ENCODE measurements at regions not wholly inside any gene's neighbourhood (a gene's known extent, or its start where the extent isn't known, plus 50 kb on each side); places are given as distances from the start of the nearest gene placed in this dataset.

- Histone ChIP-seq H2AK5ac (ENCODE audit: low read length) (no peak overlapping the region), H3K23ac (ENCODE audit: low read length) (no peak overlapping the region), H4K12ac (ENCODE audit: low read depth, low read length) (no peak overlapping the region), H2BK120ac (ENCODE audit: insufficient read depth, low read length, poor library complexity) (no peak overlapping the region), H3K4me1 (ENCODE audit: control insufficient read depth in 1 of 2, insufficient read depth in 2 of 2, low read length in 2 of 2) (no peaks in the 10 kb centered on the region), H2BK12ac (ENCODE audit: low read length) (no peak overlapping the region), H3K4me3 (ENCODE audit: low read depth, low read length) (no peak overlapping the region), H3K9me3 (ENCODE audit: insufficient read depth, low read depth, low read length) (no peaks in the 10 kb centered on the region), H3K9ac (ENCODE audit: low read length) (no peak overlapping the region), H3K27me3 (ENCODE audit: insufficient read depth, low read length) (no peaks in the 10 kb centered on the region), H3K27ac (ENCODE audit: low read depth, low read length) (no peak overlapping the region), H3K79me1 (ENCODE audit: low read length) (no peaks in the 10 kb centered on the region), H3K36me3 (ENCODE audit: control insufficient read depth in 1 of 2, insufficient read depth in 2 of 2, low read length in 2 of 2) (no peaks in the 10 kb centered on the region), H3K79me2 (ENCODE audit: control insufficient read depth, insufficient read depth, low read length, poor library complexity) (no peaks in the 10 kb centered on the region), H3K4me2 (ENCODE audit: low read length) (no peak overlapping the region), H4K8ac (ENCODE audit: low read depth, low read length) (no peak overlapping the region), H3K18ac (ENCODE audit: low read length) (no peak overlapping the region), H2BK5ac (ENCODE audit: low read depth, low read length, poor library complexity) (no peak overlapping the region), H3K14ac (ENCODE audit: low read length) (no peak overlapping the region), H3K4ac (ENCODE audit: low read depth, low read length) (no peak overlapping the region), H2AFZ (ENCODE audit: insufficient read depth, low read length, poor library complexity) (no peak overlapping the region), H4K91ac (ENCODE audit: low read depth, low read length) (no peak overlapping the region)
- no peak for DNase-seq
- WGBS (ENCODE audit: extremely low coverage, insufficient coverage, insufficient read length) = no CpG with 5 or more reads among the region's 4 CpGs
Measured at GRCh38 chr1:195428927-195429326, 1179.3 kb downstream of the KCNT2 start.

- Histone ChIP-seq H3K27ac (ENCODE audit: low read depth, low read length) (no peak overlapping the region), H2BK5ac (ENCODE audit: low read depth, low read length, poor library complexity) (no peak overlapping the region), H2BK12ac (ENCODE audit: low read length) (no peak overlapping the region), H4K8ac (ENCODE audit: low read depth, low read length) (no peak overlapping the region), H3K18ac (ENCODE audit: low read length) (no peak overlapping the region), H2AFZ (ENCODE audit: insufficient read depth, low read length, poor library complexity) (no peak overlapping the region), H3K4me2 (ENCODE audit: low read length) (no peak overlapping the region), H3K4me3 (ENCODE audit: low read depth, low read length) (no peak overlapping the region), H3K36me3 (ENCODE audit: control insufficient read depth in 1 of 2, insufficient read depth in 2 of 2, low read length in 2 of 2) (no peaks in the 10 kb centered on the region), H3K4ac (ENCODE audit: low read depth, low read length) (no peak overlapping the region), H3K9me3 (ENCODE audit: insufficient read depth, low read depth, low read length) (no peaks in the 10 kb centered on the region), H2BK120ac (ENCODE audit: insufficient read depth, low read length, poor library complexity) (no peak overlapping the region), H3K23ac (ENCODE audit: low read length) (no peak overlapping the region), H3K79me1 (ENCODE audit: low read length) (no peaks in the 10 kb centered on the region), H4K91ac (ENCODE audit: low read depth, low read length) (no peak overlapping the region), H3K14ac (ENCODE audit: low read length) (no peak overlapping the region), H3K27me3 (ENCODE audit: insufficient read depth, low read length) (no peaks in the 10 kb centered on the region), H3K79me2 (ENCODE audit: control insufficient read depth, insufficient read depth, low read length, poor library complexity) (no peaks in the 10 kb centered on the region), H2AK5ac (ENCODE audit: low read length) (no peak overlapping the region), H3K4me1 (ENCODE audit: control insufficient read depth in 1 of 2, insufficient read depth in 2 of 2, low read length in 2 of 2) (no peaks in the 10 kb centered on the region), H4K12ac (ENCODE audit: low read depth, low read length) (no peak overlapping the region), H3K9ac (ENCODE audit: low read length) (no peak overlapping the region)
- DNase-seq = no peak
- no CpG with 5 or more reads among the region's 1 CpG for WGBS (ENCODE audit: extremely low coverage, insufficient coverage, insufficient read length)
Measured at GRCh38 chr1:195415584-195415983, 1192.7 kb downstream of the KCNT2 start.

- H3K79me2 ChIP-seq (ENCODE audit: control insufficient read depth, insufficient read depth, low read length, poor library complexity) = no peaks in the 10 kb centered on the region
- H2AFZ ChIP-seq (ENCODE audit: insufficient read depth, low read length, poor library complexity) = no peak overlapping the region
Measured at GRCh38 chr1:195394567-195394966, 1213.7 kb downstream of the KCNT2 start.

GRCh38 chr1:195376190-195376589 lies 1232.0 kb downstream of the KCNT2 start:
- H3K9ac ChIP-seq (ENCODE audit: low read length) = no peak overlapping the region
- H2BK120ac ChIP-seq (ENCODE audit: insufficient read depth, low read length, poor library complexity) = no peak overlapping the region
- H2BK5ac ChIP-seq (ENCODE audit: low read depth, low read length, poor library complexity) = no peak overlapping the region
- H2AK5ac ChIP-seq (ENCODE audit: low read length) = no peak overlapping the region
- H4K12ac ChIP-seq (ENCODE audit: low read depth, low read length) = no peak overlapping the region
- no peaks in the 10 kb centered on the region for H3K9me3 ChIP-seq (ENCODE audit: insufficient read depth, low read depth, low read length)
- H3K23ac ChIP-seq (ENCODE audit: low read length) = no peak overlapping the region
- DNase-seq = peak in 1 of 2 donors; percentile 31
- H3K27ac ChIP-seq (ENCODE audit: low read depth, low read length) = no peak overlapping the region
- no peak overlapping the region for H2AFZ ChIP-seq (ENCODE audit: insufficient read depth, low read length, poor library complexity)
- no peaks in the 10 kb centered on the region for H3K79me2 ChIP-seq (ENCODE audit: control insufficient read depth, insufficient read depth, low read length, poor library complexity)
- H3K14ac ChIP-seq (ENCODE audit: low read length) = no peak overlapping the region
- H4K8ac ChIP-seq (ENCODE audit: low read depth, low read length) = no peak overlapping the region
- H3K4me3 ChIP-seq (ENCODE audit: low read depth, low read length) = no peak overlapping the region
- no peaks in the 10 kb centered on the region for H3K36me3 ChIP-seq (ENCODE audit: control insufficient read depth in 1 of 2, insufficient read depth in 2 of 2, low read length in 2 of 2)
- H3K79me1 ChIP-seq (ENCODE audit: low read length) = no peaks in the 10 kb centered on the region
- H4K91ac ChIP-seq (ENCODE audit: low read depth, low read length) = no peak overlapping the region
- no peaks in the 10 kb centered on the region for H3K4me1 ChIP-seq (ENCODE audit: control insufficient read depth in 1 of 2, insufficient read depth in 2 of 2, low read length in 2 of 2)
- no peak overlapping the region for H2BK12ac ChIP-seq (ENCODE audit: low read length)
- H3K4me2 ChIP-seq (ENCODE audit: low read length) = no peak overlapping the region
- H3K18ac ChIP-seq (ENCODE audit: low read length) = no peak overlapping the region
- H3K27me3 ChIP-seq (ENCODE audit: insufficient read depth, low read length) = no peaks in the 10 kb centered on the region
- H3K4ac ChIP-seq (ENCODE audit: low read depth, low read length) = no peak overlapping the region

More at GRCh38 chr1:195394567-195394966, 1213.7 kb downstream of the KCNT2 start:
- DNase-seq = no peak
- WGBS (ENCODE audit: extremely low coverage, insufficient coverage, insufficient read length) = no CpG with 5 or more reads among the region's 1 CpG
- no peak overlapping the region for H2BK5ac ChIP-seq (ENCODE audit: low read depth, low read length, poor library complexity)
- no peak overlapping the region for H3K23ac ChIP-seq (ENCODE audit: low read length)
- H3K27me3 ChIP-seq (ENCODE audit: insufficient read depth, low read length) = no peaks in the 10 kb centered on the region
- no peak overlapping the region for H3K14ac ChIP-seq (ENCODE audit: low read length)
- H2BK12ac ChIP-seq (ENCODE audit: low read length) = no peak overlapping the region
- no peak overlapping the region for H4K8ac ChIP-seq (ENCODE audit: low read depth, low read length)
- H4K91ac ChIP-seq (ENCODE audit: low read depth, low read length) = no peak overlapping the region
- H3K4me3 ChIP-seq (ENCODE audit: low read depth, low read length) = no peak overlapping the region
- no peak overlapping the region for H3K9ac ChIP-seq (ENCODE audit: low read length)
- H3K36me3 ChIP-seq (ENCODE audit: control insufficient read depth in 1 of 2, insufficient read depth in 2 of 2, low read length in 2 of 2) = no peaks in the 10 kb centered on the region
- H3K79me1 ChIP-seq (ENCODE audit: low read length) = no peaks in the 10 kb centered on the region
- no peak overlapping the region for H3K27ac ChIP-seq (ENCODE audit: low read depth, low read length)
- H3K18ac ChIP-seq (ENCODE audit: low read length) = no peak overlapping the region
- no peaks in the 10 kb centered on the region for H3K4me1 ChIP-seq (ENCODE audit: control insufficient read depth in 1 of 2, insufficient read depth in 2 of 2, low read length in 2 of 2)
- H3K4ac ChIP-seq (ENCODE audit: low read depth, low read length) = no peak overlapping the region
- H2BK120ac ChIP-seq (ENCODE audit: insufficient read depth, low read length, poor library complexity) = no peak overlapping the region
- no peaks in the 10 kb centered on the region for H3K9me3 ChIP-seq (ENCODE audit: insufficient read depth, low read depth, low read length)
- no peak overlapping the region for H2AK5ac ChIP-seq (ENCODE audit: low read length)
- H4K12ac ChIP-seq (ENCODE audit: low read depth, low read length) = no peak overlapping the region
- no peak overlapping the region for H3K4me2 ChIP-seq (ENCODE audit: low read length)
